Umbilical cord (tissue), 1 donor: ENCODE measurements at regions not wholly inside any gene's neighbourhood (a gene's known extent, or its start where the extent isn't known, plus 50 kb on each side); places are given as distances from the start of the nearest gene placed in this dataset.

Experiments used
- DNase-seq: peaks from one replicate; pipeline ENCODE4 v3.0.0-alpha.2; 2015; ENCODE audit warnings: low spot score

DNA sequence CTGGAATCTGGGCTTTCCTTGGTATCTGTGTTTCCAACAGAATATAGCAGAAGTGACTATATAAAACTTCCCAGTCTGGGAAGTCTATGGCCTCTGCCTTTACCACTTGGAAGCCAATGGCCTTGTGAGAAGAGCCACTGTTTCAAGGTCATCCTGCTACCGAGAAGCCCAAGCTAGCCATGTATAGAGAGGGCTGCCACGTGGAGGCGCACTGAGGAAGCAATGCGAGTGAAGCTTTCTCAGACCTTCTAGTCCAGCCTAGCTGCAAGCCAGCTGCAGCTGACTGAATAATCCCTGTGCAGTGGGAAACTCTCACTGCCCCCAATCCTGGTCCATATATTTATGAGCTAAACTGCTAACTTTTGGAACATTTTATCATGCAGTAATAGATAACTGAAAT lies 661.8 kb upstream of the RIOK2 start:
- DNase-seq: no peak

DNA sequence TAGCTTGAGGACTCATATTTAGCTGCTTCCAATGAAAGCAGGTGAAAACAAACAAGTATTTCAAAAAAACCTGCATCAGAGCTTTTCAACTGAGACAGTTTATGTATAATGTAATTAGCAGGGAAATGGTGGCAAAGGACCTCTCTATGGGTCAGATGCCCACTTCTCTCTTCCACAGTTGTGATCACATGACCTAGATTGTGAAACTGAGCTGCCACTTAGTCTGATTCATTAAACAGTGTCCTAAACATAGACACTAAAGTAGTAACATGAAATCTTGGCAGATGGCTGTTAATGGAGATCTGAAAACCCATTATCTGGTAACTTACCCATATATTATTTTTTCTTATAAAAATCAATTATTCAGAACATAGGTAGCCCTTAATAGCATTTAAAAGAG lies 663.6 kb upstream of the RIOK2 start:
- no peak for DNase-seq

DNA sequence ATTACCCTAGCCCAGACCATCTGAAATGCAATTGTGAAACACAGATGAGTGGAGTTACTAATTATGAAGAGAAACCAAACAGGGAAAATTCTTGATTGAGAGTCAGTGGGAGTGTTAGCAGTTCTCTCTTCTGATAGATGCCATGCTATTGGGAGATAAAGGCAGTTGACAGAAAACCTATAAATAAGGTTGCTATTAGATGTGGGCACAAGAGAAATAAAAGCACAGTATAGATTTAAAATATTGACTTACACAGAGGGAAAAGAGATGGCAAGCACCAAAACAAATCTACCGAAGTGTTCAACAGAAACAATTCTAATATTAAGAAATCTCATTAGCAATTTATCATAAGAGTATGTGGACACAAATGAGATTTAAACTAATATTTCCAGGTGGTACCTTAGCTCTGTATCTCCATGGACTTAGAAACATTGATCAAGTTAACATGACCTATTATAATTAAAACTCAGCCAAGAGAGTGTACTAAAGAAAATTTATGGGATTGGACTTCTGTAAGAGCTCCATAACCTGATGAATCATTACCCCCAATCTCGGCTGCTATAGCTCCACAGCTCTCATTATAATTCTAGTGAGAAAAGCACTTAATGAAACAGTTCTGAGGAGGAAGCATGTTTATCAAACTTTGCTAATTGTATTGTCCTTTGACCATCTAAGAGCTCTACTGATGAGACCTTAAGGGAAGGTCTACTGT lies 665.0 kb upstream of the RIOK2 start:
- no peak for DNase-seq

DNA sequence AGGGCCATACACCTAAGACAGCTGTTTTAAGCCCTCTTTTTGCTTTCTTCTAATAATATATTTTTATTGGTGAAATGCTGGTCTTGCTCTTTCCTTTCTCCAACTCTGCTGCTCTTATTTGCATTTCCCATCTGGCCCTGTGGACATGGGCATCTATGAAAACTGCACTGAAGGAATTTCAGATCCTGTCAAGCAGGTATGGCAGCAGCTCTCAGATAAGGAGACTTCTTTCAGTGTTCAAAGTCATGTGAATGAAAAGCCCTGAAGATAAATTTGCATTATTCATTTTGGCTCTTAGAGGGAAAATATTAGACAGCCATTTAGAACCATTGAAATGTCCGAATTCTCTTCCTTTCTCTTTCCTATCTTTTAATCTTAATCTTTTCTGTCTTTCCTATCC lies 668.0 kb upstream of the RIOK2 start:
- peak; percentile 5 for DNase-seq

DNA sequence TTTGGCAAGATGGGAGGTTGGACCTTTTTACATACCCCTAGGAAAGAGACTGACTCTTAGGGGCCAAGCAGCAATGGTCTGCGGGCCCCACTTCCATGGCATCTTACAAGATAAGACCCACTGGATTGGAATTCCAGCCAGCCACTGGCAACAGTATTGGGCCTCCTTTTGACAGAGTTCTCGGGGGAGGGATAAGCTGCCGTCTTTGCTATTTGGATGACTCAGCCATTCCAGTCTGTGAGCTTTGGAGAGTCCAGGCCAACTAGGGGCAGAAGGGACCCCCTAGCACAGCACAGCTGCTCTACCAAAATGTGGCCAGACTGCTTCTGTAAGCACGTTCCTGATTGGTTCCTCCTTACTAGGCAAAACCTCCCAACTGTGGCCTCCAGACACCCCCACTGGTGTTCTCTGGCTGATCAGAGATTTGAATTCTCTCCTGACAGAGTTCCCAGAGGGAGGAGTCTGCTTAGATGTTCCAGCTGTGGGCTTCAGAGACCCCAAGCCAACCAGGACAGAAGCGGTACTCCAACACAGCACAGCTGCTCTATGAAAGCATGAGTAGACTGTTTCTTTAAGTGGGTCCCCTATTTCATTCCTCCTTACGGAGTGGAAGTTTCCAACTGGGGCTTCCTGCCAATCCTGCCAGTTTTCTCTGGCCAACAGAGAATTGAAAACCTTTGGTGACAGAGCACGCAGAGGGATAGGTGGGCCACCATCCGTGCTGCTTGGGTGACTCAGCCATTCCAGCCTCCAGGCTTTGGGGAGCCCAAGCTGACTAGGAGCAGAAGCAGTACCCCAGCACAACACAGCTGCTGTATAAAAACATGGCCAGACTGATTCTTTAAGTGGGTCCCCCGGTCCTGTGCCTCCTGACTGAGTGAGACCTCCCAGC lies 672.1 kb upstream of the RIOK2 start:
- DNase-seq: peak; percentile 4

DNA sequence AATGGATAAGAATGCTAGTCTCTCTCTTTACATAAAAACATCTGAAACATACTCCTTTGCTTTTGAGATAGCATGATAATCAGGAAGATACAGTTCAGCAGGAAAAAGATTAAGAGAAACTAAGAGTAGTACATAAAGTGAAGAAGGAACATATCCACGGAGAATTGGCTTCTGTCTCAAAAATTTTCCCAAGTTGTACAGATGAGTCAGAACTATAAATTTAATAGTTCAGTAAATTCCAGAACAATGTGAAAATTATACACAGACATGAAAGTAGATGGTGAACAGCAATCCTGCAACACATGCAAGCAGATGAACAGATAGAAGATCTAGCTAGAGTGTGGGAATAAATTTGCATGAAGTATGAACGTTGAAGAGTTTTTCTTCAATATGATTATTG lies 691.4 kb upstream of the RIOK2 start:
- no peak for DNase-seq

DNA sequence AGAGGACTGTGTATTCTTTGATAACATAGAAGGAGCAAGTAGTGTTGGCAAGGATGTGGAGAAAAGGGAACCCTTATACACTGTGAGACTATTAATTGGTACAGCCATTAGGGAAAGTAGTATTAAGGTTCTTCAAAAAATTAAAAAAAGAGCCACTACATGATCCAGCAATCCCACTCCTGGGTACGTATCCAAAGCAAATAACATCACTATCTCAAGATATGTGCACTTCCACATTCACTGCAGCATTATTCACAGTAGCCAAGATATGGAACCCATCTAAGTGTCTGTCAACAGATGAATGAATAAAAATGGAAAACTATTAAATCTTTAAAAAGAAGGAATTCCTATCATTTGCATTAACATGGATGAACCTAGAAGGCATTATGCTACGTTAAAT lies 693.2 kb upstream of the RIOK2 start:
- DNase-seq: no peak

DNA sequence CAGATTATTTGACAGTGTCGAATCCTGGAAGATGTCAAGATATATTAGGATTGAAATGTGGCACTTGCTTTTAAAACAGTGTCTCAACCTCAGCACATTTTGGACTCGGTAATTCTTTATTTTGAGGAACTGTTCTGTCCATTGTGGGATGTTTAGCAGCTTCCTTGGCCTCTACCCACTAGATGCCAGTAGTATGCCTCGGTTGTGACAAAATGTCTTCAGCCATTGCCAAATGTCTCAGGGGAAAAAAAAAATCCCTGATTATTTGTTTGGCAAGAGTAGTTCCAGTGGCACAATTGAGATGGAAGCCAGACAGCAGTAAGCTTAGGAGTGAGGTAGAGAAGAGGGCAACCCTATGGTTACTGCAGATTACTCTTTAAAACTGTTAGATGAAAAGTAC lies 694.5 kb upstream of the RIOK2 start:
- DNase-seq: no peak

DNA sequence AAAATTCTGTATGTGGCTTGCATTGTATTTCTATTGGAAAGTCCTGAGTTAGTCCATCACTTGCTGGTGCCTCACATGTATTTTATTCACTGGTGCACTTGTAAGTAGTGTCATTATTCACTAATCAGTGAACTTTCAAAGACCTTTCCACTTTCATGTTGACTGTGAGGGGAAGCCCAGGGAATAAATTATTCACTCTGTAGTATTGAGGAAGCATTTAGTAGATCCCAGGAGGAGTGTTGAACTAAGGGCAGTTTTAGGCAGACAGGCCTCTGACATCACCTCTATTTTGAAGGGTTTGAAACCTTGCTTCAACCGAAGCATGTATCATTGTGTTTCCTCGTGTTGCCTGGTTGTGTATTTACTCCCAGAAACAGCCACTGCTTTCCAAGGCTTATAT lies 705.4 kb upstream of the RIOK2 start:
- no peak for DNase-seq

DNA sequence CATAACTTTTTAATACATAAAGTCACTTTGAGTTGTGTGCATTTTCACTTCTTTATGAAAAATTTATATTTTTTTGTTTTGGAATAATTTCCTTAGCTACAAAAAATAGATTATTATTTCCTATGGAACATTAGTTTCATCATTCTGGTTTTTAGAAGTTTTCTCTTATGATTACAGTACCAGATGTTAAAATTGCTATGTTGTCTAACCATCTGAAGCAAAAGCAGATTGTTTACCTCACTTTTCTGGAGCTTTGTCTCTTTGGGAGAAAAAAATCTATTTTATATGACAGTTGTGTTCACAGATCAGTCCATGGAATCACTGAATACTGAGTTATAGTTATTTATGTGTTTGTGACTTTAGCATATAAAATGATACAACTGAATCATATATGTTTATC lies 708.9 kb upstream of the RIOK2 start:
- DNase-seq: no peak

DNA sequence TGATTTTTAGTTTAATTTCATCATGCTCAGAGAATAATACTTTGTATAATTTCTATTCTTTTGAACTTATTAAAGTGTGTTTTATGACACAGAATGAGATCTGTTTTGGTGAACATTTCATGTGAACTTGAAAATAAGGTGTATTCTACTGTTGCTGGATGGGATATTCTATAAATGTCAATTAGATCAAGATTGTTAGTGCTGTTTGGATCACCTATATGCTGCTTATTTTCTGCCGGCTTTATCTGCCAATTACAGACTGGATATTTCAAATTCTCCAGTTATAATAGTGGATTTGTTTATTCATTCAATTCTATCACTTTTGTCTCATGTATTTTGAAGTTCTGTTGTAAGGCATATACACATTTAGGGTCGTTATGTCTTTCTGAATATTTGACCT lies 720.7 kb upstream of the RIOK2 start:
- DNase-seq: no peak

DNA sequence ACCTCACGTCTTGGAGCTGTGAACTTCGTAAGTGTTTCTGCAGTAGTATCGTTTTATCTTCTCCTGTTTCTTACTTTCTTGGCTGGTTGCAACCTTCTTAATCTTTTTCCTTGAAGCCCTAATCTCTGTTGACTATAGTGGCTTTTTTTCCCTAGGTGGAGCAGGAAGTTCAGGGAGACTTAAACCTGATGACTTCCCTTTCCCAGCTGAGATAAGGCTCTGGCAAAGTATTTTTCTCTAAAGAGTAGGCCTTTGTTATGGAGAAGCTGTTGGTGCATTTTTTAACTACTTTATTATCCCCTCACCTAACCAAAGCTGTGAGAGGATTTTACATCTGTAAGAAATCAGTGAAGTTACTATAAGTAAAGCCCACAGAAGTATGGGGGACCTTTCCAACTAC lies 723.1 kb upstream of the RIOK2 start:
- no peak for DNase-seq

DNA sequence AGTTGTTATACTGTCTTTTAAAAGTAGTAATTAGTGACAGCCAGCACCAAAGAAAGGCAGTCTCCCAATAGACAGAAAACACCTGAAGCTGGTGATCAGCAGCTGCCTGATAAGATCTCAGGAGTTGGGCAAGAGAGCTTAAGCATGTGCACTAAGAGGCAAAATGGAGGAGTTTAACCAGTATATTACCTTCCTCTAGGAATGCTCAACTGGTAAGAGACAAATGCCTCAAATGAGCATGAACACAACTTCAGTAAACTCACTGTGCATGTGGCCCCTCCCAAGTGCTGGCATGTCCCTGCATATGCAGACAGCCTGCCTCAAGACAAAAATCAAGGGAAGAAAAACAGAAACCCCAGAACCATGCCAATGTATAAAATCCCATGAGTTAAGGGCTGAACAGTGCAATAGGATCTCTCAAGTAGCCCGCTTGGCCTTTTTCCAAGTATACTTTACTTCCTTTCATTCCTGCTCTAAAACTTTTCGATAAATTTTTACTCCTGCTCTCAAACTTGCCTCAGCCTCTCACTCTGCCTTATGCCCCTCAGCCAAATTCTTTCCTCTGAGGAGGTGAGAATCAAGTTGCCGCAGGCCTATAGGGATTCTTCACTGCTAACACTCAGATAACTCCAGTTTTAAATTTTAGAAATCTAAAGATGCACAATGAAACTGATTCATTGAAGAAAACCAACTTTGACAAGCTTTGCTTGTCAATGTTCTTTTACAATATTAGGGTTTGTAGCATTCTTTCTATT lies 724.8 kb upstream of the RIOK2 start:
- no peak for DNase-seq

DNA sequence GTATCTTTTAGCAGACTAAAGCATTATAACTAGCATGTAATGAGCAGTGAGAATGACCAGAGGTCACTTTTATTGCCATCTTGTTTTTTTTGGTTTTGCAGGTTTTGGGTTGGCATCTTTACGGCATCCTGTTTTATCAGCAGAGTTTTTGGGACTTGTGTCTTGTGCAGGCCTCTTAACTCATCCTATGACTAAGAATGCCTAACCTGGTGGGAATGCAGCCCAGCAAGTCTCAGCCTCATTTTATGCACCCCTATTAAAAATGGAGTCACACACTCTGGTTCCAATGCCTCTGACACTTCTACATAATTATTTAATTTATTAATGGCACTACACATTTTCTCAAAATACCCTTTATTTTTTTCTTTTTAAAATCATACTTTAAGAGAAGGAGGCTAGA lies 726.5 kb upstream of the RIOK2 start:
- no peak for DNase-seq

DNA sequence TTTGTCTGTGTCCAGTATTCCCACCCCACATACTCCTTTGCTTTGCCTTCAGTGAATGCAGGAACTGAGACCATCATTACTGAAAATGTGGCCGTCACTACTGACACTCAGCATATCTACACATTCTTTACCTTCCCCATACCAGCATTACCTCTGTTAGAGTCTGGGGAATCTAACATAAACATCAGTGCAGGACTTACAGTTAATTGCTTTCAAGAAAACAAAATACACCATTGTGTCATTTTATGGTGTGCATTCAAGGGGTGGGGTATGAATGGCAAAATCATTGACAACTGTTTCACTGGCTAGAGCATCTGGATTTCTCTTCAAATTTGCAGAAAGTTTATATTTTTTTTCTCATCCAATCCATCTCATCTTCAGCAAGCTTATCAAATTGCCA lies 731.4 kb upstream of the RIOK2 start:
- DNase-seq: no peak

DNA sequence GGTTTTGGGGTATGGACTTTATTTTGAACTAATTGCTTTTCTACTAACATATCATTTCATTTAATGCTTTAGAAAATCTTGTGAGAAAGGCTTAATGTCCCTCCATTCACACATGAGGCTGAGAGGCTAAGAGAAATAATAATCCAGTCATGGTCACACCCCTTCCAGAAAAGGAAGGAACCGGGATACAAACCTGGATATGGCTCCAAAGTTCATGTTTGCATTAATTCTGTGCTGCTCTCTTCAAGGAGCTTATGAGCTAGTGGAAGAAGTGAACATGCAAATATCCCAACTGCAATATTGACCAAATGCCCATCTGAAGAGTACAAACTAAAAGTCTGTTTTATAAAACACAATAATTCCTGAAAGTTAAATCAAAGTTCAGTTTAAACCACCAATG lies 732.1 kb upstream of the RIOK2 start:
- DNase-seq: no peak

DNA sequence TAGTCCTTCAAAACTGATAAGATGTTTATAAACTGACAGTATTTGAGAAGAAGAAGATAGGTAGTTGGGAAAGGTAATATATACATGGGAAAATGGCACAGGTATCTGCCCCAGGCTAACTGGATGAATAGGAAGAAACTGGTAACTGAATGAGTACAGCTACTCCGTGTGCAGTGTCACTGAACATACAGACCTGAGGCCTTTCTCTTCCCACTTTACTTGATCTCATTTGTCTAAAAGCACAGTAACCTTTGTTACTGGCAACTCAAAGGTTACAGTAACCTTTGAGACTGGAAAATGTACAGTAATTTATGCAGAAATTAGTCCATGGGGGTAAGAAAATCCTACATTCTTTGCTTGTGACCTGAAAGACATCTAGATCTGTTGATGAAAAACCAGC lies 735.0 kb upstream of the RIOK2 start:
- no peak for DNase-seq

DNA sequence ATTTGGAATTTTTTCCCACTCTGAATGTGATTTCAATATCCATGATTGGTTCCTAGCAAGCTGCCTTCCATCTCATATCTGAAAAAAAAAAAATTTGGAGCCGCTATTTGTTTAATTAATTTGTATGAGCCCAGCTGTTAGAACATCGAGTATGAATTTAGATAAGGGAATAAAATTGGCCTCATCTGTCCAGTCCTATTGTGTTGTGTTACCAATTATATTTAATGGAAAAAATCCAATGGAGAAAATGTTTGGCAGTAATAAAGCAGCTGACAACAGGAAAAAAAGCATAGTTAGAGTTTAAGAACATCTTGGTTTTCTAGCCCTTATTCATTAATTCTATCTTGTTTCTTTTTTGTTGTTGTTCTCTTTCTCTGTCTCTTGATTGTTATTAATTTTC lies 735.6 kb upstream of the RIOK2 start:
- DNase-seq: no peak

DNA sequence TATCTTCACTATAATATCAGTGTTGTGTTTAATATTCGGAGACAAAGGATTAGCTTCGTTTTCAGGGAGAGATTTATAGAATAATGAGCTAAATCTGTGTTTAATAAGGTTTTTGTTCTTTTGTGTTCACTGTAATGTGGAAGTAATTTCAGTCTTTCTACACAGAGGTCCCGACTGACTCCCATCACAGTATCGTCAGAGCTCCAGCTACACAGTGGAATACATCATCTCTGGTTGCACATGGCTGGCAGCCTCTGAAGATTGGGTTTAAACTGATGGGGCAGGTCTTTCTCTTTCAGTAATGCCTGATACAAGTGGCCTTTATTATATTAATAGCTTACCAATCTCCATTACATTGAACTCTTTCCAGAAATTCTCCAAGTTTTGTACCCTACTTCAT lies 736.7 kb upstream of the RIOK2 start:
- DNase-seq: no peak

DNA sequence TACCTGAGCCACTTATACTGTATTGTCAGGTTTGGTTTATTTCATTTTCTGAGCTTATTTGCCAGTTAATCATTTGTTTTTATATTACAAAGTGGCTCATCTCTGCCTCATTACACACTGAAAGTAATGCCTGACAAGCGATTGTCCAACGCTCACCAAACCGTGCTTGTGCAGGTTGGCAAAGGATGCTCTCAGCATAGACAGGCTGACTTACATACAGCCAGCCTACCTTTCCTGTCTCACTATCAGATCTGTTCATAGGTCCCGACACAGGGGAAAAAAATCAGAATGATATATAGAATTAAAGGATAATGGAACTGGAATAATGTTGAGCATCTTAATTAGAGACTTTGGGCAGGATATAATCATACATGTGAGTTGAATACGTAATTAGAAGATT lies 739.7 kb upstream of the RIOK2 start:
- DNase-seq: no peak

DNA sequence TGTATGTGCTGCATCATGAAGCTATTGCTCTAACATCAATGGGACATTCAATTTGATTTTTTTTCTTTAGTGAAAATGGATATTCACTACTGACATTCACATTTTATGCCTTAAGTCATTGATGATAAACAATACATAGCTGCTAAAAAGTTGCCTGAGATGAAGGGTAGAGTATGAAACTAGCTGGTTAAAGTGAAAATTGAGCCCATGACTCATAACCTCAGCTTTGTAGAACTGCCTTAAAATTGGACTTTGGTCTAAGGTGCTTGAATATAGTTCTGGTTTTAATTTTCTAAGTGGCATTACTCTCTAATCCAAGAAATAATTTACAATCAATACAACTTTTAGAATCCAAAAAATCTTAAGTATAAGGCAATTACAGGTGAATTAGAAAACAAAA lies 740.4 kb upstream of the RIOK2 start:
- DNase-seq: no peak

DNA sequence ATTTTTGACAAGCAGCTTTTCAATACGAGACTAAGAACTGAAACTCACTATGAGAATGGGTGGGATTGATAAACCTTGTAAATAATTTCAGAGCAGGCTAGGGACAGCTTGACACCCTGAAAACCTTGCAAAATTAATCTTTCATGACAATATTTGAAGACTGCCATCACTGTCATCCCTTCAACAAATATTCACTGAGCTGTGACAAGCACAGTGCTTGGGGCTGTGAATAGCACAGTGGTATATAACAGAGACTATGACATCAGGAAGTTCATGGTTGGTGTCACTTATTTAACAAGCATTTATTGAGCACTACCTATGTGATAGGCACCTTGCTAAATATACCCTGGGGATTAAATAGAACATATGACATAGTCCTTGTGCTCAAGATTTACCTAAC lies 741.0 kb upstream of the RIOK2 start:
- no peak for DNase-seq

DNA sequence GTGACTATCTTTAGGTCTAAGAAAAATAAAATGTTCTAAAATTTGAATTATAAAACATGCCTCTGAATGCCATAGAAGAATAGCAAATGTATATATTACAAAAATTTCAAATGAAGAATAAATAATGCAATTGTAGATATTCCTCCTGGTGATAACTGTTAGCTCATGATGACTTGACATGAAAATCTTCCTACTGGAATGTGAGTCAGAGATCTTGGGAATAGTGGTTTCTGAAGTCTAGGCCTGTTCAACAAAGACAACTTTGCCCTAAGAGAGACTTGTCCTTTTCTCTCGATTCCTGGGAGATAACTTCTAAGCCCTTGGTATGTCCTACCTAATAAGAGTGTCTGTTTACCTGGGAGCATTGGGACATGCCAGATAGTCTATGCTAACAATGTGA lies 746.3 kb upstream of the RIOK2 start:
- no peak for DNase-seq
